Dermis blood vessel endothelial cell (primary cell): ENCODE measurements at regions not wholly inside any gene's neighbourhood (a gene's known extent, or its start where the extent isn't known, plus 50 kb on each side); places are given as distances from the start of the nearest gene placed in this dataset.

Experiments used
- DNase-seq: peaks from one replicate; pipeline ENCODE4 v3.0.0; 2010

DNA sequence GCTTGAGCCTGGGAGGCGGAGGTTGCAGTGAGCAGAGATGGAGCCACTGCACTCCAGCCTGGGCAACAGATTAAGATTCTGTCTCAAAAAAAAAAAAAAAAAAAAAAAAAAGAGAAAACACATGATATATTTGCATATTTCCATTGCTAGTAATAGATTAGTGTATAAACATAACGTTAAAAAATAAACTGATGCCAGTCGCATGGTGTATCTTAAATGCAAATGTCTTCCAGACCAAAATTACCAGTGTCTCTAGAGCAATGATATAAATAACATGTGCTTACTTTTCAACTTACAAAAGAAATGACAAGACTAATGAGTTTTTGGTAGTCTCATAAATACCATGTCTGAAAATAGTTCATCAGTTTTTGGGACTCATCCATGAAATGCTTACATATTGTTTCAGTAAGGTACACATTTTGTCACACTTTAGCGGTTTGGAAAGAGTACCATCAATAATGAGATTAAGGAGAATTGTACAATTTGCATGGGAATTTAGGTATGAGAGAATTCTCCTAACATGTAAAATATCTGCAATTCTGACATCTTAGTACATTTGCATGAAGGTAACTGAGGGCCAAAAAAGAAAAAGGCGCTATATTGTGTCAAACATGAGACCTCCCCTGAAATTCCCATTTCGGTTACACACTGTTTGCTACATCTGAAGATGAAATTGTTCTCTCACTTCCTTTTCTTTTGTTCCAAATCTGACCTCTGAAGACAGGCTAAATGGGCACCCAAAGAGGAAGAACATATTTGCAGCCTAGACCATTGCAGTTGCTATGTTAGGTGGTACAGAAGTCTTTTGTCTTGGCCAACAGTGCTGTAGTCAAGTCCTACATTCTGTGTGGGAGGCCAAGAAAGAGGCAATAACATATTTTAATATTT lies 51.5 kb upstream of the PIP4K2A start:
- no peak for DNase-seq

DNA sequence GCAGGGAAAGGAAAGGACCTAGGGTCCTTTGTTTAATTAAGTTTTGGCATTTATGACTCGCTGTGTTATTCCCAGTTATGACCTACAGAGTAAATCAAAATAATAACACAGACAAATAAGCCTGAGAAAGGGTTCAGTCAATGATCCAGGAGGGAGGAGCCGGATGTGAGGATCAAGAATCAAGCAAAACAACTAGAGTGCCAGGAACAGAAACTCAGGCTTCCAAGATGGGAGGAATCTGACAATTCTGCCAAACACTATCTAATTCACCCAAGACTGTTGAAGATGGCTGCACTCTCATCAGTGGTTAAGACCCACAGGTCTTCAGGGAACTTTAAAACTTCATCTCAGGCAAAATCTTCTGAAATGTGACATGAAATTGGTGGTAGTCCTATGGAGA lies 50.3 kb upstream of the PIP4K2A start:
- no peak for DNase-seq
